GM19023 (cell line): ENCODE measurements at regions not wholly inside any gene's neighbourhood (a gene's known extent, or its start where the extent isn't known, plus 50 kb on each side); places are given as distances from the start of the nearest gene placed in this dataset.

ENCODE experiments used
- ATAC-seq: cut with Tn5 transposase; IDR thresholded peaks from one replicate; pipeline ENCODE4 v1.9.1; 2021; ENCODE audit warnings: mild to moderate bottlenecking, moderate library complexity; ENCODE audit not compliant: unreplicated experiment

DNA sequence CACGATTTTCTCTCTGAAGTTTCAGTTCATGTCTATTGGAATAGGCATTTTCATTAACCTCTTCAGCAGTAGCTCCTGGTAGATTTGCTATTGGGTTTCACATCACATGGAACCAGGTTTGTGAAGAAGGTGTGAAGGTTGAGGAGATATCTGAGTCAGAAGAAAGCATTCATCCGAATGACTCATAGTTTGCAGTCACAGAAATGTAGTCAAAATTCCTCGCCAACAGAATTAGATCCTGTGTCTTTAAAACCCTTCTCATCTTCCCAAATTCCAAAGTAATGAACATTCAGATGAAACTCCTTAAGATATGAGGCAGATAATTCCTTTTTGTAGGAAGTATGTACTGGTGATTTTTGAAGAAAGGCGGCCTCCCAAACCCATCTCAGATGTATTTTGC lies 125.0 kb upstream of the LARGE1 start:
- no peak for ATAC-seq

GRCh38 chr22:34055525-34056200 lies 135.4 kb upstream of the LARGE1 start:
- no peak for ATAC-seq

DNA sequence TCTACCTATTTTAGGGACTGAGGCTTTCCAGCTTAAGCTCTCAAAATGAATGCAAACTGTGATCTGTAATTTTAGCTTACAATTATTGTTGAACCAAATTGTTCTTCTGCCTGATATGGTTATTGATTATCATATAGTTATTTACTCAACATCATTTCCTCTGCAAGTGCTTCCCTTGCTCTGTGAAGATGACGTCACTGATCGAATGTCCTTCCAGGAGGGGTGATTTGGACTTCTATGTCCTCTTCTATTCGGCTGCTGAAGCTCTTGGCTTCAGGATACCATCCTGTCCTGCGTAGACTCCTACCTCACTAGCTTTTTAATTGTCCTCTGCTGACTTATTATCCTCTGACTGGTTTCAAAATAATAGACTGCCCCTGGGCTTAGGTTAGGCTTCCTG lies 137.4 kb upstream of the LARGE1 start:
- no peak for ATAC-seq

DNA sequence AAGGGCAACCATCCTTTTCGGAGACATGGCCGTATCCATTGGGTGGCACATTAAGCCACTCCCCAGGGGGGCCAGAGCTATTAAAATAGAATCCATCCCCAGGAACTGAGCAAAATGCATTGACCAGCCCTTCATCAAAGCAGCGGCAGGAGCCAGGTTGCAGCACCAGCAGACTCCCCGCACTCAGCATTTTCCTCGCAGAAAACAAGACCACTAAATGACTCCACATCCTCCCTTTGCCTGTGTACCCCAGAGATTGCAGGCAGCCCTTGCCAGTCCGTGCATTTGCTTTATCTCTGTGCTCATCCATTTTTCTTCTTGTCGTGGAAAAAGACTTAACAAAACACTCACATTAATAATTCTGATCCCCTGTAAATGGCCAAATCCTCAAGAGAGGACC lies 144.4 kb upstream of the LARGE1 start:
- ATAC-seq, result no peak

DNA sequence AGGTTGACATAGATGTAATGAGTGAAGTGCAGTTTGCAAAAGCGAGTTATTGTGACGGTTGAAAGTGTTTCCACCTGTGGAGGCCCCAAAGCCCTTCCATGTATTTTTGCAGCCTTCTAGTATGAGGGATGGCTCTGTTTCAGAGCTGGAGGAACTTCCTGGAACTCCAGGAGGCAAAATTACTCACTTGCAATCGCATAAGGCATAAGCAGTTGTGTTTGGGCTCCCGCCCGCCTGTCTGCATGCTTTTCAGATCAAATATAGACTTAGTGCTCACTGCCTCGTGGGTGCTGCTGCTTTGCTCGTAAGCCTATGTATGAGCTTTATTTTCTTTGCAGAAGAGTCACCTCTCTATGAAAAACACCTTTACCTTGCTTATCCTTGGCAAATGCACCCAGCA lies 146.8 kb upstream of the LARGE1 start:
- no peak for ATAC-seq

DNA sequence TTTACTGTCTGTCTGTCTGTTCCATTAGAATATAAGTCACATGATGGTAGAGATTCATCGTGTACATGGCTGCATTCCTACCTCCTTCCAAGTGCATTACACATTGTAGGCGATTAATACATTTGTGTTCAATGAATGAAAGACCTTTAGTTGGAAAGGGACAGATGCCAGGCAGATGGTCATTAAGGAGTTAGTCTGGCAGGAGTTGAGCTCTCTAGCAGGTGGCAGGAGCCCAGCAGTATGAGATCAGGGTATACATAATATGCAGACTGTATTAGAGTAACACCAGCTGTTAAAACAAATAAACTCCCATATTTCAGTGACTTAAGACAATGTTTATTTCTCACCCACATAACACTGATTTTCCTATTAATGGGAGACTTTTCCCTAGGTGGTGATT lies 147.7 kb upstream of the LARGE1 start:
- no peak for ATAC-seq

DNA sequence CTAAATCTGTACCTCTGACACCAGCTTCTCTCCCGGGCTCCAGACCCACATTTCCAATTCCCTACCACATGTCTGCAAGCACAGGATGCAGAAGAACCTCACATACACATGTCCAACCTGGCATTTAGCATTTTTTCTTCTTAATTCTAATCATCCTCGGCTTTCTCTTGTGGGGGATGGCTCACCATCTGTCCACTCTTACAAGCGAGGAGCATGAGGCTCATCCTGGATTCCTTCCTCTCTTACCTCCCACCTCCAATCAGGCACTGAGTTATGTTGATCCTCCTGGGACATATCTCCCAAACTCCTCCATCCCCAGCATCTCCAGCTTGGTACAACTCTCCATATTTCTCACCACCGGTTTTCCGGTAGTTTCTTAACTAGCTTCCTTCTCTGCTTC lies 149.8 kb upstream of the LARGE1 start:
- ATAC-seq, result no peak

DNA sequence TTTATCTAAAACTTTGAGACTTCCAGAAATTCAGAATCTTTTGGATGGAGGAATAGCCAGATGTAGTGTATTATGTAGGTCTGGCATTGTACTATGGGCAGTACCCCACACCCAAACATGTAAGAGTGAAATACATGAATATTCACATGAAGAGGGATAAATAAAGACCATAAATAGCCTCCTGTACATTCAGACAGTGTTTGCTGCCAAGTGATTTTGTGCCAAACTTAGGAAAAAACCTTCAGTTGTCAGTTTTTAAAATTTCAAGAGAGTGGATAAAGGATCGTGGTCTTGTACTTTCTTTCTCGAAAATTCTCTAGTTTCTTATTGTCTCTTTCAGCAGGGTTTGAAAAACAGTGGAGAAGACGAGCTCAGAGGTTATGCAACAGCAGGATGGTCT lies 150.3 kb upstream of the LARGE1 start:
- no peak for ATAC-seq

DNA sequence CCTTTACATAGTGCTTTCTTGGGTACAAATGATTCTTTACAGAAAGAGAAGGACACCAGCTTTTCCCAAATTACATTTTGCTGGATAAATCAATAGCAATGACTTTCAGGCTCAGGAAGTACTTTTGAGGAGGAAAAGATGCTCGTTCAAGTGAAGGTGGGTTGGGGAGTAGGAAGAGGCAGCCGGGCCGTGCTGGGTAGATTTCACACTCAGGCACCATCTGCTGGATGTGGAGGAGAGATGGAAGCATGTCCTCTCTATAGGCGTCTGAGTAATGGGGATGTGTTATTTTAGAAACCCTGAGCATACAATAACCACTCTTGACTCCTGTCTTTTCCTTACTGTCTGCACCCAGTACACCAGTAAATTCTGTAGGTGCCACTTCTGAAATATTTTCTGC lies 152.3 kb upstream of the LARGE1 start:
- no peak for ATAC-seq

- ATAC-seq, result no peak
Observed at GRCh38 chr22:34080433-34080832, 160.2 kb upstream of the LARGE1 start.

- ATAC-seq, result no peak
Observed at GRCh38 chr22:34096770-34097169, 176.5 kb upstream of the LARGE1 start.

DNA sequence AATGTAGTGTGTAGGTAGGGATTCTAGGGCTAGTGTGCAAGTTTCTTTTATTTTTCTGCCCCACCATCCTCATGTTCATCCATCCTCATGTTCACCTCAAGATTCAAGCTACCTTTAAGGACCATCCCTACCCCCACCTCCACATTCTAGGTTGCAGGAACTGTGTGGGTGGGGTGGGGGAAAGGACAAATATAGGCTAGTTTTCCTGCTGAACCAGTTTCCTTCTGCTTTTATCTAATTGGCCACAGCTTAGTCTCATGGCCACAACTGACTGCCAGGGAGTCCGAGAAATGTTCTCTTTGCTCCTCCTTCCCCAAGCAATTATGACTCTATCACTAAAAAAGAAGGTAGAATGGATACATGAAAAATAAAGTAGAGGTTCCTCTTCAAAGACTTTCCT lies 179.0 kb upstream of the LARGE1 start:
- no peak for ATAC-seq

DNA sequence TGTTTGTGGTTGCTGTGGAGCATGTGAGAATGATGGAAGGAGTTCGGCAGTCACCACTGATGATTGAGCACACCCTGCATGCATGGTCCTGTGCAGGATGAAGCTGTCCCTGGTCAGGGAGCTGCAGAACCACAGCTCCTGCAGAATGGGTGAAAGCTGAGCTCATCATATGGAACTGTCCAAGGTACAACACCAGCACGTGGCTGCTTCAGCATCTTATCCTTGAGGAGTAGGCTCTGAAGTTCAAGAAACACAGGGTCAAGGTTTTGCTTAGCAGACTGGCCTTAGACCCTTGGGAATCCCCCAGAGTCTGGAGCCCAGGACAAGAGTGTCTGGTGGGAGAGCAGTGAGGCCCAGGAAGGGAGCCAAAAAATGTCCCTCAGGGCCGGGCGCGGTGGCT lies 182.4 kb upstream of the LARGE1 start:
- no peak for ATAC-seq

DNA sequence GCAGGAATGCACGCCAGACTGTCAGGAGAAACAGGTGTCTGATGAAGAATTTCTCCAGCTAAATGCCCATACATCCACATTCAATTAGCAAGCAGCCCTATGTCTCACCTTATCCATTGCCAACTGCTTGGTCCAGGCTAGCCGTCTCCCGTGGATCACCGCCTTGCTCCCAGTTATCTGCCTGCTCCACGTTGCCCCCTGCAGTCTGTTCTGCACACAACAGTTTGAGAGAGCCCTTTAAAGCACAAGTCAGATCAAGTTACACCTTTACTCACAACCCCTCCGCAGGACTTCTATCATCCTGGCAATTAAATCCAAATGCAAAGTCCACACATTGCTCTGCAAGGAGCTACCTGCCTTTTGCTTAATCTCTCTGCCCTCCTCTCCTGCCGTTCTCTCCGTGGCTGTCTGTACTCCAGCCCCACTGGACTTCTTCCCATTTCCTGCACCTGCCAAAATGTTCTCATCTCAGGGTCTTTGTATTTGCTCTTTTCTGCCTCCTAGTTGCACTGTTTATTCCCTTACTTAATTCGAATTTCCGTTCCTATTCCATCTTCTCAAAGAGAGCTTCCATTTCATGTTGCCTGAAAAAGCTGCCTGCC lies 185.3 kb upstream of the LARGE1 start:
- no peak for ATAC-seq

DNA sequence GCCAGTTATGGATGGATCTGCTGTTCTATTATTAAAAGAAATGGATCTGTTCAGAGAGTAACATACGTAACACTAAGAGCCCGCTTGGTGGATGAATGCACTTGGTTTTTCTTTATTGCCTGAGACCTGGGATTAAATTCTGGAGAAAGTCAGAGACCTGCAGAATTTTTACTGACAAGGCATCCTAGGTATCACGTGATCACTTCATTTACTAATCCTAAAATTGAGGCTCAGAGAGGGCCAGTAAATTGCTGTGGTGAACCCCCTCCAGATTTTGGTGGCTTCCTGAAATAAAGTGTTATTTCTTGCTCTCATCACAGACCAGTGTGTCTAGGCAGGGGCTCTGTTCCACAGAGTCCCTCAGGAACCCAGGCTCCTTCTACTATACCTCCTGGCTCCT lies 187.9 kb upstream of the LARGE1 start:
- no peak for ATAC-seq

DNA sequence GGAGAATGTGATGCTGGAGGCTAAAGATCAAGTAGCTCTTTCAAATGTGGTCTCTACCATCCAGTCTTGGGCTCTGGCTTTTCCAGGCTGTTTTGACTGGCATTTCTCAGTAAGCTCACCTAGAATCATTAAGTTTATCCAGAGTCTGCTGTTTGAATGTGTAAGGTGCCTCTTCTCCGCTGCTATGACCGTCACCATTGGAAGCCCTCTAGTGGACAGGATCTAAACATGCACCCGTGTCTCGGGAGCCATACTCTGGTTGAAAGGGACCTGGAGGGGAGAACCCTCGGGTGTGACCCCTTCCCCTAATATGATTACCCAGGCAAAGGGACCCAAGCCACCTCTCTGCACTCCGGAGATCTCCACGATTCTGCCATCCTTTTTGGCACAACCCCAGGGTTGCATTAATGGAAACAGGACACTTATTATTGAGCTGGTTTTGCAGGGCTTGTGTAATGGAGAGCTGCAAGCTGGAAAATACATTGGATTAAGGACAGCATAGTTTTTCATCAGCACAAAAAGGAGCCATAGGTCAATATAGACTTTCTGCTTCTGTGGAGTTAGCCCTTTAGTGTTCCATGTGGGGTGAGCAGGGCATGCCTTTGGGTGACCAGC lies 191.0 kb upstream of the LARGE1 start:
- ATAC-seq, result no peak

DNA sequence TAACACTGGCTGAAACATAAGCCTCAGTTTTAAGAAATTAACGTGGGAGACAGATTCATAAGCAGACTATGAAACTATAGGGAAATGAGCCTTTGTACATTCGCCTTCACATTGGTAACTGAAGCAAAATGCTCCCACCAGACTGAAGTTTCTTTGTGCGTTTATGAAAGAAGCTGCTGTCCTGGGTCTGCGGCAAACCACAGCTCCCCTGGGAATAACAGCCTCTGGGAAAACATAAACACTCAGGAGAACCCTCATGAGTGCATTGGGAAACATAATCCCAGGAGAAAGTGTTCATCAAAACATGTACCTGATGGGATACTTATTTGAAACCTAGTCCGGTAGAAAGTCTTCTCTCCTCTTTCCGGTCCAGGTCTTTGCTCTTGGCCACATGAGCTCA lies 193.1 kb upstream of the LARGE1 start:
- ATAC-seq, result no peak

- no peak for ATAC-seq
Observed at GRCh38 chr22:34114406-34114805, 194.1 kb upstream of the LARGE1 start.

DNA sequence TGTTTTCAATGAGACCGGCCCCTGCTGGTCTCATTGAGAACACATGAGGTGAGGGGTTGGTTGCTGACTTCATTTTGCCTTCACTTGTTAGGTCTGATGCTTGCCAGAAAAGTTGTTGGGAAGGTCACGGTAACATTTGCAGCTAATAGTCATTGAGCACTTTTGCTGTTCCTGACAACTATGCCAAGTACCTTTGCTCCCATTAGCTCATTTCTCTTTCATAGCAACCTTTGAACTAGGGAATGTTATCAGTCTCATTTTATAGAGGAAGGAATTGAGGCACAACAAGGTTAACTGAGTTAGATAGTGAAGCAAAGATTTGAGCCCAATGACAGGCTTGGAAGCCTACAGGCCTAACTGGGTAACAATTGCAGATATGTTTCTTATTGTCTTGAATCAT lies 195.4 kb upstream of the LARGE1 start:
- ATAC-seq, result no peak

DNA sequence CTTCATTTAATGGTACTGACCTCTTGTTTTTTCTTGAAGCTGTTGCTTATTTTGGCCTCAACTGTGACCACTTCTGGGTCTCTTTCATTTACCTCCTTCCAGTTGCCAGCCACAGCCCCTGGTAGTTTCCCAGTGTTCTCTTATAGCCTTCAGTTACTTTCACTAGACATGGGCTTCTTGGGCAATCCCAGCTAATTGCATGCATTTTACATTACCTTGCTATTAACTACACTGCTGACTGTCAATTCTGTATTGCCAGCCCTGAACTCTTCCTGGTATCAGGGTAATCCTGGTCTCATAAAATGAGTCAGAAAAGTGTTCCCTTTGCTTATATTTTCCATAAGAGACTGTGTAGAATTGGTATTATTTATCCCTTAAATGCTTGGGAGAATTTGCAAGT lies 195.8 kb upstream of the LARGE1 start:
- no peak for ATAC-seq

DNA sequence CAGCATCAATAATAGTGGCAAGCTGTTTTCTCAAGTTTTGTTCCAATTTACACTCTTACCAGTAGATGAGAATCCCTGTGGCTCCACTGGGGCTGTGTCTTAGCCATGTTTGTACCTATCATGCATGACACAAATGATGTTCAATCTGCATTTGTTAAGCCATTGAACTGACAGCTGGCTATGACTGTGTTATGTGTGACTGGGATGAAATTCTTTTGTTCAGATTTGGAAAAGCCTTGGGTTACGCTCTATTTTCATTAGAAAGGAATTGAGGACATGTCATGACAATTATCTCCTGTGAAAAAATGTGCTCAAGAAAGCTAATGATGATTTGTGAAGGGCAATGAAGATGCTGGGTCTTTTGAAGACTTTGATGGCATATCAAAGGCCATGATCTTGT lies 201.8 kb upstream of the LARGE1 start:
- ATAC-seq, result no peak

DNA sequence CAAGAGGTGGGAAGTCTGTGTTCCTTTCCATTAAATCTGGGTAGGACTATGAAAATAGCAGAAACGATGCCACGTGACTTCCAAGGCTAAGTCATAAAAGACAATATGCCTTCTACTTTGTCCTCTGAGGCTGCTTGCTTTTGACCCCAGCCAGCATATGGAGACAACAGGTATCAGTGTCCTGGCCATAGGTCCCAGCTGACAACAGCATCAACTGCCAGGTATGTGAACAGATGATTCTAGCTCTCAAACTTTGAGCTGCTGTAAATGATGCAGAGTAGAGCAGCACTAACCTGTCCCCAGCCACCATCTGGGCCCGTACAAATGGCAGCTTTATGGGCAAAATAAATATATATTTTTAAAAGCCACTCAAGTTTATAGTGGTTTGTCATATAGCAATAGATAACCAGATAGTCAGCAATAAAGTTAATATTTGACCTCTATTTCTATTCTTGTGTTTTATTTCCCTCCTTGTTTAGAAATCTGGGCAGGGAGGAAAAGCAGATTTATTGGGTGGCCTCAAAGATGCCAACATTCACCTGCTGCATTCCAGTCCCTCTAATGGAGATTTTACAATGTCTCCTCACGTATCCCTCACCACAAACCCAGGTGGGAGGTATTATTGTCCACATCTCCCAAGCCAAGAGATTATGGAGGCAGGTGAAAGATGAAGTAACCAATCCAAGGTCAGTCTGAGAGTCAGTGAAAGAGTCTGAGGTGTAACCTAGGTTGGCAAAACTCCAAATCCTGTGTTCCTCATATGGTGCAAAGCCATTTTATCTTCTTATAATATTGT lies 209.6 kb upstream of the LARGE1 start:
- no peak for ATAC-seq
